LNCAP (cell line): ENCODE measurements at regions not wholly inside any gene's neighbourhood (a gene's known extent, or its start where the extent isn't known, plus 50 kb on each side); places are given as distances from the start of the nearest gene placed in this dataset.

Source experiments
- TF ChIP-seq, protein P1 (sequence below): fragments of 450-650 bp; IDR thresholded peaks from 2 replicates; pipeline ENCODE4 v1.5.1; 2017; ENCODE audit warnings: mild to moderate bottlenecking

DNA sequence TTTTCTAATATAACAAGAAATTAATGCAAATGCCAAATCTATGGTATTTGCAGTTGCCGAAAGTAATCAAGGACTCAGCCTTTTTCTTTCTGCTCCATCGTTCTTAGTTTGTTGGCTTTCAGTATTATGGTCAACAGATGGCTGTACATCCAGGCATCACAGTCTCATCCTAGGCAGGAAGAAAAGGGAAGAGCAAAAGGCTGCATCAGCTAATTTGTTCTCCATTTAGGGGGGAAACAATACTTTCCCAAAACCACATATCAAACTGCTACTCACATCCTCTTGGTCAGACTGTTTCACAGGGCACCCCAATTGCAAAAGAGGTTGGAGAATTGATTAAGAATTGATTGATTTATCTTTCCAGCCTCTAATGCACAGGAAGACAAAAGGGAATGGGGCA, 89.3 kb downstream of the MDH1 start:
- TF ChIP-seq, protein P1, sequence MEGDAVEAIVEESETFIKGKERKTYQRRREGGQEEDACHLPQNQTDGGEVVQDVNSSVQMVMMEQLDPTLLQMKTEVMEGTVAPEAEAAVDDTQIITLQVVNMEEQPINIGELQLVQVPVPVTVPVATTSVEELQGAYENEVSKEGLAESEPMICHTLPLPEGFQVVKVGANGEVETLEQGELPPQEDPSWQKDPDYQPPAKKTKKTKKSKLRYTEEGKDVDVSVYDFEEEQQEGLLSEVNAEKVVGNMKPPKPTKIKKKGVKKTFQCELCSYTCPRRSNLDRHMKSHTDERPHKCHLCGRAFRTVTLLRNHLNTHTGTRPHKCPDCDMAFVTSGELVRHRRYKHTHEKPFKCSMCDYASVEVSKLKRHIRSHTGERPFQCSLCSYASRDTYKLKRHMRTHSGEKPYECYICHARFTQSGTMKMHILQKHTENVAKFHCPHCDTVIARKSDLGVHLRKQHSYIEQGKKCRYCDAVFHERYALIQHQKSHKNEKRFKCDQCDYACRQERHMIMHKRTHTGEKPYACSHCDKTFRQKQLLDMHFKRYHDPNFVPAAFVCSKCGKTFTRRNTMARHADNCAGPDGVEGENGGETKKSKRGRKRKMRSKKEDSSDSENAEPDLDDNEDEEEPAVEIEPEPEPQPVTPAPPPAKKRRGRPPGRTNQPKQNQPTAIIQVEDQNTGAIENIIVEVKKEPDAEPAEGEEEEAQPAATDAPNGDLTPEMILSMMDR: no peak

DNA sequence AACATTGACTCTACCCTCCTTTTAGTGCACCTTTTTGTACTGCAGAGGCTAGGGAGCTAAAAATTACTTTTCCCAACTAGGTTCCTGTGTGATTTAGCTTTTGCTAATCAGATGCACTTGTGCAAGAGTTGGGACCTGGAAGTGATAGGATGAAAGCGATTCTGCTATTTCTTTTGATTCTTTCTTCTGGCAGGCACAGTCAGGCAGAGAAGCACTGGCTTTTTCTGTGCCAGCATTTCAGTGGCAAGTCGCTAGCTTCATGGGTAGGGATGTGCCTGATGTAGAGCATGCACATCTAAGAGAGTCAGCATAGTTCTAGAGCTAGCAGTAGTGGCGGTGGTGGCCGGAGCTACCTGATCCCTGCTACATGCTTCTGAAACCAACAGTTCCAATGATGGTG, 89.8 kb downstream of the MDH1 start:
- TF ChIP-seq, protein P1: no peak

DNA sequence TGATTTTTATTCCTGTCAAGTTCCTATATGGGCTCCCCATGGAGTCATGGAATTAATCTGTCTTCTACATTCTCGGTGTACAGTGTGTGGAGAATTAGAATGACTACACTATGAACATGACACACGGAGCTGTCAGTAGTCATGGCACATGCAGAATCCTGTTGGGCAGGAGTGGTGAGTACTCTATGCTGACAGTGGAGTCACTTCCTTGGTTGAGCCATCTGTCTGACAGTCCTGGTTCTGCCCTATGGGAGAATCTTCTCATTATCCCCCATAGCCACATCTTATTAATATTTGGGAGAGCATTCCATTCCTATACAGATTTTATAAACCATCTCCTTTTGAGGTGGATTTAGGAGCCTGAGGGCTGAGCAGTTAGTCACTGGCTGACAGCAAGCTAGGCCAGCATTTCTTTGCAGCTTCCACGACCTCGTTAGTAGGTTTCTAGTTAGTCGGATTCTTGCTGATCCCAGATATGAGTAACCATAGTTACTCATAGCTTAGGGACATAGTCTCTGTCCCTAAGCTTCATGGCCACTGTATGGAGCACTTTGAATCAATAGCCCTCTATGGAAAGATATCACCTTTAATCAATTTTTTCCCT, 90.6 kb downstream of the MDH1 start:
- TF ChIP-seq, protein P1: no peak

DNA sequence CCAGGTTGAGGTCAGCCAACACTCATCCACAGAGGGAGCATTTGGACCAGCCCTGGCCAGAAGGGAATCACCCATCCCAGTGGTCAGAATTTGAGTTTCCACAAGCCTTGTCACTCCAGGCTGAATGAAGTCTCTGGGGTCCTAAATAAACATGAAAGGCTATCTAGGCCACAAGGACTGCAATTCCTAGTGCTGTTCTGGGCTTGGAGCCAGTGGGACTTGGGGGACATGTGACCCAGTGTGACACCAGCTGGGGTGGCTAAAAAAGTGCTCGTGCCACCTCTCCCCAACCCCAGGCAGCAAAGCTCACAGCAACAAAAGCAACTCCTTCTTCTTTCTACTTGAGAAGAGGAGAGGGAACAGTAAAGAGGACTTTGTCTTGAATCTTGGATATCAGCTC, 91.7 kb downstream of the MDH1 start:
- TF ChIP-seq, protein P1: no peak

DNA sequence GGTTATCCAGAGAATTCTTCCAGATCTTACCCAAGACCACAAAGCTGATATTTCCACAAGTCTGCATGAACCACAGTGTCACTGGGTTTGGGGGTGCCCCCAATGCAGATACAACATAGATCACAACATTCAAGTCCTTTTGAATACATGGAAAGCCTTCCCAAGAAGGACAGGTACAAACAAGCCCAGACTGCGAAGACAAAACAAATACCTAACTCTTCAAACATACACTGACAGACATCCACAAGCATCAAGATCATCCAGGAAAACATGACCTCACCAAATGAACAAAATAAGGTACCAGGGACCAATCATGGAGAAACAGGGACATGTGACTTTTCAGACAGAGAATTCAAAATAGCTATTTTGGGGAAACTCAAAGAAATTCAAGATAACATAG, 93.1 kb downstream of the MDH1 start:
- TF ChIP-seq, protein P1: no peak

DNA sequence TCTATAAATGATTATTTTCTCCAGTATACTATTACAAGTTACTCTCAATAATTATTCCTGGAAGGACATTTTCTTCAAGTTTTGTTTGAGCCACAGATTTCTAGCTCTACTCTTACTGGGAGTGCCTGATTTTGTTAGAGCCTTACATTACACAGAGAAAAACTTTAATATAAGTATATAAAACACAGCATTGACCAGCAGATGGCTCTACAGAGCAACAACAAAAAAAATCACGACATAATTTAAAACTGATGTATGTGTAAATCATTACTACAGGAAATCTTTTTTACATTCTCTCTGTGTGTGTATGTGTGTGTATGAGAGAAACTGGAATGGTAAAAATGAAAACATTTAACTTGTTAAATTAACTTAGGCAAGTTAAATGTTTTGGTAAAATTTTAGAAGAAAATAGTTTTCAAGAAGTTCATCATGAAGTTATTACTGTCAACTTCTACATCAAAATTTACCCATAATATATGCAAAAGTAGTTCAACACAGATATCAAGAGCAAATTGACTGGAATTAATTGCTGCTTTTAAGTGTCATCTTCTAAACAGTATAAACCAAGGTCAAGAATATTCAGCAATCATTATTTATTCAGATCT, 103.3 kb downstream of the MDH1 start:
- TF ChIP-seq, protein P1: peak; percentile 45; the same call in 1 of the 2 replicates

DNA sequence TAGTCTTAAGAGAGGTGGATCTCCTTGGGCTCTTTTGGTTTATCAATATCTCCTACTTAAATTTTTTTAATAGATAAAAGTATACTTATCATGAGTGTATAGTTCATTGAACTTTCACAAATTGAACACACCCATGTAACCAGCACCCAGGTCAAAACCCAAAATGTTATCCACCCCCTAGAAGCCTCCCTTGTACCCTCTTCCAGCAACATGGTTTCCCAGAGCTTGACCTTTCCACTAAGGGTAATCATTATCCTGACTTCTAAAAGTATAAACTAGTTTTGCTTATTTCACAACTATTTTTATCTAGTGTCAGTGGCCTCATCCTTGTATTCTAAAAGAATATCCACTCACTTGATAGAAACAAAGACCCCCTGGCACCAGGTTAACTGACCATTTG, 106.8 kb downstream of the MDH1 start:
- TF ChIP-seq, protein P1: no peak
